Loucy (cell line): ENCODE measurements at regions not wholly inside any gene's neighbourhood (a gene's known extent, or its start where the extent isn't known, plus 50 kb on each side); places are given as distances from the start of the nearest gene placed in this dataset.

ENCODE experiments used
- H2AFZ ChIP-seq: fragments of 200-600 bp; sonication (generic); 2 replicates; pipeline ENCODE4 v1.6.0; 2016; ENCODE audit warnings: antibody characterized with exemption, mild to moderate bottlenecking, low read length, moderate library complexity
- H3F3A ChIP-seq: fragments of 200-600 bp; 2 replicates; pipeline ENCODE4 v1.6.0; 2016; ENCODE audit warnings: antibody characterized with exemption, low read depth, mild to moderate bottlenecking
- H3K27me3 ChIP-seq: fragments of 200-600 bp; sonication (generic); 2 replicates; pipeline ENCODE4 v1.6.1; 2014; ENCODE audit warnings: low read length, mild to moderate bottlenecking; ENCODE audit not compliant: insufficient read depth, poor library complexity, severe bottlenecking
- H3K36me3 ChIP-seq: fragments of 200-600 bp; sonication (generic); 2 replicates; pipeline ENCODE4 v1.6.1; 2016; ENCODE audit warnings: low read length; ENCODE audit not compliant: insufficient read depth
- H3K4me1 ChIP-seq: fragments of 200-600 bp; sonication (generic); 2 replicates; pipeline ENCODE4 v1.5.1; 2014; ENCODE audit warnings: low read length, mild to moderate bottlenecking; ENCODE audit not compliant: insufficient read depth, poor library complexity, severe bottlenecking
- H3K4me2 ChIP-seq: fragments of 200-600 bp; sonication (generic); 2 replicates; pipeline ENCODE4 v1.6.0; 2014; ENCODE audit warnings: antibody characterized with exemption, low read length, low read depth, mild to moderate bottlenecking; ENCODE audit not compliant: poor library complexity, severe bottlenecking
- H3K4me3 ChIP-seq: fragments of 200-600 bp; sonication (generic); 2 replicates; pipeline ENCODE4 v1.5.1; 2014; ENCODE audit warnings: low read length, mild to moderate bottlenecking, mixed read lengths; ENCODE audit not compliant: poor library complexity, severe bottlenecking
- H3K79me2 ChIP-seq: fragments of 200-600 bp; sonication (generic); 2 replicates; pipeline ENCODE4 v1.6.1; 2014; ENCODE audit warnings: low read length; ENCODE audit not compliant: insufficient read depth
- H3K9ac ChIP-seq: fragments of 200-600 bp; sonication (generic); 2 replicates; pipeline ENCODE4 v1.6.0; 2014; ENCODE audit warnings: mild to moderate bottlenecking, low read depth, low read length, moderate library complexity; ENCODE audit not compliant: poor library complexity, severe bottlenecking
- H3K9me2 ChIP-seq: fragments of 200-600 bp; sonication (generic); replicated peaks from 2 replicates; pipeline ENCODE4 v1.6.1; 2016; ENCODE audit warnings: low read depth, low read length, mixed read lengths
- H3K9me3 ChIP-seq: fragments of 200-600 bp; sonication (generic); 2 replicates; pipeline ENCODE4 v1.6.1; 2014; ENCODE audit warnings: mild to moderate bottlenecking, antibody characterized with exemption, low read length, low read depth; ENCODE audit not compliant: insufficient read depth
- H4K20me1 ChIP-seq: fragments of 200-600 bp; sonication (generic); 2 replicates; pipeline ENCODE4 v1.6.0; 2014; ENCODE audit warnings: antibody characterized with exemption, low read length, mild to moderate bottlenecking; ENCODE audit not compliant: insufficient read depth, poor library complexity, severe bottlenecking
- CTCF ChIP-seq: fragments of 200-600 bp; sonication (generic); conservative IDR thresholded peaks from 2 replicates; pipeline ENCODE4 v1.5.1; 2014; ENCODE audit warnings: mild to moderate bottlenecking, antibody characterized with exemption, low read length
- EZH2phosphoT487 ChIP-seq: fragments of 200-600 bp; IDR thresholded peaks from 2 replicates; pipeline ENCODE4 v1.6.1; 2018; ENCODE audit warnings: antibody characterized with exemption, mild to moderate bottlenecking, moderate library complexity, borderline replicate concordance

GRCh38 chr4:63155561-63155960 is 1253.7 kb downstream of the TECRL start:
- Histone ChIP-seq H3K4me2 (no peak overlapping the region), H4K20me1 (no peaks in the 10 kb centered on the region), H3K4me3 (no peak overlapping the region), H3F3A (no peaks in the 10 kb centered on the region), H3K27me3 (no peaks in the 10 kb centered on the region), H3K9me2 (no peaks in the 10 kb centered on the region), H3K9ac (no peak overlapping the region), H3K79me2 (no peaks in the 10 kb centered on the region), H2AFZ (no peak overlapping the region), H3K9me3 (no peaks in the 10 kb centered on the region), H3K36me3 (no peaks in the 10 kb centered on the region), H3K4me1 (no peaks in the 10 kb centered on the region)
- no peak for TF ChIP-seq CTCF
- TF ChIP-seq EZH2phosphoT487: no peak

- H3K9ac ChIP-seq: no peak overlapping the region
- H3K4me2 ChIP-seq: no peak overlapping the region
- no peaks in the 10 kb centered on the region for H3F3A ChIP-seq
- no peaks in the 10 kb centered on the region for H3K9me3 ChIP-seq
- no peaks in the 10 kb centered on the region for H3K79me2 ChIP-seq
- H3K36me3 ChIP-seq: no peaks in the 10 kb centered on the region
- no peak for TF ChIP-seq EZH2phosphoT487
- no peak for TF ChIP-seq CTCF
- H4K20me1 ChIP-seq: no peaks in the 10 kb centered on the region
- no peaks in the 10 kb centered on the region for H3K27me3 ChIP-seq
- H2AFZ ChIP-seq: no peak overlapping the region
- H3K4me3 ChIP-seq: no peak overlapping the region
- H3K4me1 ChIP-seq: no peaks in the 10 kb centered on the region
- H3K9me2 ChIP-seq: no peaks in the 10 kb centered on the region
Observed at GRCh38 chr4:63123441-63123840, 1285.8 kb downstream of the TECRL start.

GRCh38 chr4:63122955-63123354 is 1286.3 kb downstream of the TECRL start:
- Histone ChIP-seq H3K27me3 (no peaks in the 10 kb centered on the region), H4K20me1 (no peaks in the 10 kb centered on the region), H3F3A (no peaks in the 10 kb centered on the region), H3K9me3 (no peaks in the 10 kb centered on the region), H3K4me1 (no peaks in the 10 kb centered on the region), H3K9me2 (no peaks in the 10 kb centered on the region), H3K9ac (no peak overlapping the region), H3K4me2 (no peak overlapping the region), H2AFZ (no peak overlapping the region), H3K36me3 (no peaks in the 10 kb centered on the region), H3K79me2 (no peaks in the 10 kb centered on the region), H3K4me3 (no peak overlapping the region)
- no peak for TF ChIP-seq CTCF
